ENCODE measurements at regions not wholly inside any gene's neighbourhood (a gene's known extent, or its start where the extent isn't known, plus 50 kb on each side); places are given as distances from the start of the nearest gene placed in this dataset.
"Not testable (repeated sequence)": the region's sequence is repeated elsewhere in the genome, so short reads cannot be mapped to it uniquely, and the experiment has no call there.

GRCh38 chr7:131808156-131808555, 251.7 kb upstream of the PODXL start:
- TF ChIP-seq CTCF (conservative IDR thresholded peaks at IDR 0.05; ENCODE audit: low read depth, low read length); MXI1 (IDR thresholded peaks at IDR 0.05; ENCODE audit: borderline replicate concordance, low read depth, low read length); MAFK (IDR thresholded peaks at IDR 0.05; ENCODE audit: low read depth, low read length): not testable (repeated sequence)

Data from IMR-90 (cell line).